ENCODE measurements at regions not wholly inside any gene's neighbourhood (a gene's known extent, or its start where the extent isn't known, plus 50 kb on each side); places are given as distances from the start of the nearest gene placed in this dataset.
A peak's percentile ranks its signal among the peaks of the same experiment; 100 is the strongest.

DNA sequence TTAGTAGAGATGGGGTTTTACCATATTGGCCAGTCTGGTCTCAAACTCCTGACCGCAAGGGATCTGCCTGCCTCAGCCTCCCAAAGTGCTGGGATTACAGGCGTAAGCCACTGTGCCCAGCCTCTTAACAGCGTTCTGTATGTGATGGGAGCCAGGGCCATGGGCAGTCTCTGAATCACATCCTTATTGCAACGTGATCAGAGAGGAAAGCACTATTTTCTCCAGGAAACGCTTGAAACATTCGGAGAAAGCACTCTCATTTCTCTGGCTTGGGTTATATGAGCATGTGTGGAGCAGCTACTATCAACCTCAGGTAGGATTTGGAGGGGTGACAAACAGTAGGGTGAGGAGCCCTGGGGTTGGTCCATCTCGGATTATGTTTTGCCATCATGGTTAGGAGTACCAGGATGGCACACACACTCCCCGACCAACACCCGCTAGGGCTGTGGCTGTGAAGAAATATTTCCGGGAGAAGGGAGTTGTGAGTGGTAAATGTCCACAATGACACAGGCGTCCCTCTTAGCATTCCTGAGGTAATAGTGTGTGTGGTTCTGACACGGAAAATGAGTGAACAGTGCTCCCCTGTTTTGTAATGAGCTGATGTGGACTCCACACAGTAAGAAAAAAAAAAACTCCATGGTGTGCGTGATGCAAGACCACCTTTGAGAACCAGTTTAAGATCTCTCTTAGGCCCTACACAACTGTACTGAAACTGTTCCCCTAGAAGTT, 406.2 kb upstream of the ZNF608 start:
- DNase-seq (ENCODE audit: low spot score): no peak
- Histone ChIP-seq H3K4me1 (ENCODE audit: insufficient read depth, low read length, poor library complexity, severe bottlenecking) (peaks cover 3% of the 10 kb centered on the region), H3K36me3 (ENCODE audit: insufficient read depth, low read length) (no peaks in the 10 kb centered on the region), H3K27ac (ENCODE audit: low read depth, low read length, poor library complexity, severe bottlenecking) (no peak overlapping the region), H3K79me2 (ENCODE audit: insufficient read depth, low read depth, low read length) (no peaks in the 10 kb centered on the region), H4K20me1 (ENCODE audit: insufficient read depth, low read length) (no peaks in the 10 kb centered on the region), H3K4me2 (ENCODE audit: low read length) (peak overlapping the region; percentile 37; the same call in 1 of the 2 replicates), H3K4me3 (ENCODE audit: low read depth, low read length, poor library complexity, severe bottlenecking) (no peak overlapping the region), H3K9me2 (ENCODE audit: insufficient read depth, low read length) (no peaks in the 10 kb centered on the region), H2AFZ (ENCODE audit: low read length) (peak overlapping the region; percentile 59; the same call in 1 of the 2 replicates), H3K9me3 (ENCODE audit: low read length) (no peaks in the 10 kb centered on the region)
- ChIA-PET CTCF (ENCODE audit: unreplicated experiment) (no interaction called here), POLR2A (interaction anchor here (0.6 kb wide), 1 partner anchor 1871 kb away, joined by 3 read pairs; no protein-coding TSS in a partner anchor)
- TF ChIP-seq CTCF (conservative IDR thresholded peaks at IDR 0.05; ENCODE audit: low read length): no peak
- no peak for TF ChIP-seq EZH2phosphoT487 (IDR thresholded peaks at IDR 0.05; ENCODE audit: borderline replicate concordance, low read depth, low read length)
- intact Hi-C loops (cut with micrococcal nuclease; ENCODE audit: unreplicated experiment): no loop called here
- BruUV-seq (replicated peaks): no TSS peak

DNA sequence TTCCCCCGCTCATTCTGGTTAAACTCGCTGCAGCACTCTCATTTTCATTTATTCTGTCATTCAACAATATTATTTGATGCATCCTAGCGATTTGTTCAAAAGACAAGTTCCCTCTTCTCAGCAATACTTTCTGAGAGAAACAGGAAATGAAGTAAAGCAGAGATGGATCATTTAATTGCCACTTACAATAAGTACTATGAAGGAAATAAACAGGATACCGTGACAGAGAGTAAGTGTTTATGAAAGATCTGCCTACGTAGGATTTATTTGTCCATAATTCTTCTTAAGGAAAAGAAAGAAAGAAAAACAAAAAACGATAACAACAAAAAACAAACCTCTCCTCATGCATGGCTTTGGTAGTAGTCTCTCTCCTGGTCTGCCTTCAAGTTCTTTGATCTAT, 406.8 kb upstream of the ZNF608 start:
- ChIA-PET CTCF (ENCODE audit: unreplicated experiment) (no interaction called here), POLR2A (no interaction called here)
- TF ChIP-seq EZH2phosphoT487 (IDR thresholded peaks at IDR 0.05; ENCODE audit: borderline replicate concordance, low read depth, low read length) (no peak), CTCF (conservative IDR thresholded peaks at IDR 0.05; ENCODE audit: low read length) (no peak)
- H3K79me2 ChIP-seq (ENCODE audit: insufficient read depth, low read depth, low read length): no peaks in the 10 kb centered on the region
- H4K20me1 ChIP-seq (ENCODE audit: insufficient read depth, low read length): no peaks in the 10 kb centered on the region
- intact Hi-C loops (cut with micrococcal nuclease; ENCODE audit: unreplicated experiment): no loop called here
- H3K9me3 ChIP-seq (ENCODE audit: low read length): no peaks in the 10 kb centered on the region
- H3K27ac ChIP-seq (ENCODE audit: low read depth, low read length, poor library complexity, severe bottlenecking): no peak overlapping the region
- H3K36me3 ChIP-seq (ENCODE audit: insufficient read depth, low read length): no peaks in the 10 kb centered on the region
- peak overlapping the region; percentile 59 for H2AFZ ChIP-seq (ENCODE audit: low read length)
- H3K9me2 ChIP-seq (ENCODE audit: insufficient read depth, low read length): no peaks in the 10 kb centered on the region
- peak overlapping the region; percentile 37; the same call in 1 of the 2 replicates for H3K4me2 ChIP-seq (ENCODE audit: low read length)
- no TSS peak for BruUV-seq (replicated peaks)
- H3K4me3 ChIP-seq (ENCODE audit: low read depth, low read length, poor library complexity, severe bottlenecking): no peak overlapping the region
- no peak for DNase-seq (ENCODE audit: low spot score)
- peaks cover 3% of the 10 kb centered on the region for H3K4me1 ChIP-seq (ENCODE audit: insufficient read depth, low read length, poor library complexity, severe bottlenecking)
